ENCODE measurements at regions not wholly inside any gene's neighbourhood (a gene's known extent, or its start where the extent isn't known, plus 50 kb on each side); places are given as distances from the start of the nearest gene placed in this dataset.

GRCh38 chr5:90135779-90136378 is 273.7 kb downstream of the CETN3 start:
- Histone ChIP-seq H3K36me3 (ENCODE audit: insufficient read depth, insufficient read length, low read length) (no peaks in the 10 kb centered on the region), H3K9ac (ENCODE audit: insufficient read length, low read depth) (no peak overlapping the region), H3K4me3 (ENCODE audit: insufficient read length, low read depth) (no peak overlapping the region), H3K27me3 (ENCODE audit: insufficient read depth, insufficient read length) (no peaks in the 10 kb centered on the region), H3K4me1 (ENCODE audit: insufficient read depth, insufficient read length) (no peaks in the 10 kb centered on the region), H3K9me3 (ENCODE audit: insufficient read depth, low read length) (no peaks in the 10 kb centered on the region)
- peak; percentile 8 for DNase-seq (ENCODE audit: low read depth, low spot score)
- TF ChIP-seq SUZ12 (IDR thresholded peaks at IDR 0.05; ENCODE audit: extremely low read depth, insufficient read depth, insufficient read length), result no peak
- TF ChIP-seq YY1 (IDR thresholded peaks at IDR 0.05; ENCODE audit: insufficient read depth, insufficient read length), result no peak
- TF ChIP-seq ZNF274 (IDR thresholded peaks at IDR 0.05; ENCODE audit: low read depth, low read length), result no peak

DNA sequence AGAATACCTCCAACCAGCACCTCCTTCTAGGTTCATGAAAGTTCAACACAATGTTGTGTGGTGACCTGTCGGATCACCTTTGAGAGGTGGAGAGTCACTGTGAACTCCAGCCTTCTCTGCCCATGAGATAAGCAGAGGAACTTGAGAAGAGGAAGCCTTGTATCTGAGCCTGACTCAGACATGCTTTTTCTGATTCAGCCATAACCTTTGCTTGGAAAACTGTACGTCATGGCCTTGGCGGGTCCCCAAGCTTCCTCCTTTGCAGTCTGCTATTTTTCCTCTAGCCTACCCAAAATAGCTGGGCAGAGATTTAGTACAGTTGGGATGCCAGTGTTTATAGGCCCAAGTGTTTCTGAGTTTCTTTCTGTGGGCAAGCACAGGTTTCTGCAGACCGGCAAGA is 274.7 kb downstream of the CETN3 start:
- no peak for TF ChIP-seq ZNF274 (IDR thresholded peaks at IDR 0.05; ENCODE audit: low read depth, low read length)
- no peak for TF ChIP-seq YY1 (IDR thresholded peaks at IDR 0.05; ENCODE audit: insufficient read depth, insufficient read length)
- no peak for TF ChIP-seq SUZ12 (IDR thresholded peaks at IDR 0.05; ENCODE audit: extremely low read depth, insufficient read depth, insufficient read length)
- Histone ChIP-seq H3K9me3 (ENCODE audit: insufficient read depth, low read length) (no peaks in the 10 kb centered on the region), H3K4me1 (ENCODE audit: insufficient read depth, insufficient read length) (no peaks in the 10 kb centered on the region), H3K9ac (ENCODE audit: insufficient read length, low read depth) (no peak overlapping the region), H3K4me3 (ENCODE audit: insufficient read length, low read depth) (no peak overlapping the region), H3K36me3 (ENCODE audit: insufficient read depth, insufficient read length, low read length) (no peaks in the 10 kb centered on the region), H3K27me3 (ENCODE audit: insufficient read depth, insufficient read length) (no peaks in the 10 kb centered on the region)
- no peak for DNase-seq (ENCODE audit: low read depth, low spot score)

DNA sequence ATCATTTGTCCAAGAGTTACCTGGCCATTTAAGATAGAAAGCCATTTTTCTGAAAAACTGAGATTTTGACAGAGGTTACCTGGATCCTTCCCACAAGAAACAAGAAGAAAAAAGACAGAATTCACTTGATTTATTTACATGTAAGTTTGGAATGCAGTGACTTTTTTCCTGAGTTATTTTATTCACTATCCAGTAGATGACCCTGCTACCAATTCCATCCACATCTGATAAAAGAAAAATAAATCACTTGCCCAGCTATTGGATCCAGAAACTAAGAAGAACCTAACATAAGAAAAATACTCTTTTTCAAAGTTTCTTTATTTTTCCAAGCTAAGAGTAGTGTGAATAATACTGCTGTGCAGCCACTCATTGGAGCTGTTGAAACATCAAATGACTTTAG is 275.2 kb downstream of the CETN3 start:
- Histone ChIP-seq H3K9ac (ENCODE audit: insufficient read length, low read depth) (no peak overlapping the region), H3K4me3 (ENCODE audit: insufficient read length, low read depth) (no peak overlapping the region), H3K4me1 (ENCODE audit: insufficient read depth, insufficient read length) (no peaks in the 10 kb centered on the region), H3K36me3 (ENCODE audit: insufficient read depth, insufficient read length, low read length) (no peaks in the 10 kb centered on the region), H3K27me3 (ENCODE audit: insufficient read depth, insufficient read length) (no peaks in the 10 kb centered on the region), H3K9me3 (ENCODE audit: insufficient read depth, low read length) (no peaks in the 10 kb centered on the region)
- no peak for DNase-seq (ENCODE audit: low read depth, low spot score)
- TF ChIP-seq ZNF274 (IDR thresholded peaks at IDR 0.05; ENCODE audit: low read depth, low read length), result no peak
- no peak for TF ChIP-seq YY1 (IDR thresholded peaks at IDR 0.05; ENCODE audit: insufficient read depth, insufficient read length)
- no peak for TF ChIP-seq SUZ12 (IDR thresholded peaks at IDR 0.05; ENCODE audit: extremely low read depth, insufficient read depth, insufficient read length)

DNA sequence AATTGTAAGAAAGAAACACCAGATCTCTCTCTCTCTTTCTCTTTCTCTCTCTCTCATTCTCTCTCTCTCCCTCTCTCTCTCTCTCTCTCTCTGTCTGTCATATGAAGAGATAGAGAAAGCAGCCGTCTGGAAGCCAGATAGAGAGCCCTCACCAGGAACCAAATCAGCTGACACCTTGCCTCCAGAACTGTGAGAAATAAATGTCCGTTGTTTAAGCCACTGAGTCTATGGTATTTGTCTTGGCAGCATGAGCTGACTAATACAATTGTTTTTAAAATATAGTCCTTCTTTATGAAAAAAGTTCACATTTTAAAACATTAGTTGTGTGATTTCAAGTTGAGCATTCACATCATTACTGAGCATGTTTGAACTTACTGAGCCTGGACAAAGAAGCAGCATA is 275.6 kb downstream of the CETN3 start:
- Histone ChIP-seq H3K9ac (ENCODE audit: insufficient read length, low read depth) (no peak overlapping the region), H3K27me3 (ENCODE audit: insufficient read depth, insufficient read length) (no peaks in the 10 kb centered on the region), H3K36me3 (ENCODE audit: insufficient read depth, insufficient read length, low read length) (no peaks in the 10 kb centered on the region), H3K9me3 (ENCODE audit: insufficient read depth, low read length) (no peaks in the 10 kb centered on the region), H3K4me3 (ENCODE audit: insufficient read length, low read depth) (no peak overlapping the region), H3K4me1 (ENCODE audit: insufficient read depth, insufficient read length) (no peaks in the 10 kb centered on the region)
- TF ChIP-seq YY1 (IDR thresholded peaks at IDR 0.05; ENCODE audit: insufficient read depth, insufficient read length), result no peak
- TF ChIP-seq SUZ12 (IDR thresholded peaks at IDR 0.05; ENCODE audit: extremely low read depth, insufficient read depth, insufficient read length), result no peak
- no peak for DNase-seq (ENCODE audit: low read depth, low spot score)

DNA sequence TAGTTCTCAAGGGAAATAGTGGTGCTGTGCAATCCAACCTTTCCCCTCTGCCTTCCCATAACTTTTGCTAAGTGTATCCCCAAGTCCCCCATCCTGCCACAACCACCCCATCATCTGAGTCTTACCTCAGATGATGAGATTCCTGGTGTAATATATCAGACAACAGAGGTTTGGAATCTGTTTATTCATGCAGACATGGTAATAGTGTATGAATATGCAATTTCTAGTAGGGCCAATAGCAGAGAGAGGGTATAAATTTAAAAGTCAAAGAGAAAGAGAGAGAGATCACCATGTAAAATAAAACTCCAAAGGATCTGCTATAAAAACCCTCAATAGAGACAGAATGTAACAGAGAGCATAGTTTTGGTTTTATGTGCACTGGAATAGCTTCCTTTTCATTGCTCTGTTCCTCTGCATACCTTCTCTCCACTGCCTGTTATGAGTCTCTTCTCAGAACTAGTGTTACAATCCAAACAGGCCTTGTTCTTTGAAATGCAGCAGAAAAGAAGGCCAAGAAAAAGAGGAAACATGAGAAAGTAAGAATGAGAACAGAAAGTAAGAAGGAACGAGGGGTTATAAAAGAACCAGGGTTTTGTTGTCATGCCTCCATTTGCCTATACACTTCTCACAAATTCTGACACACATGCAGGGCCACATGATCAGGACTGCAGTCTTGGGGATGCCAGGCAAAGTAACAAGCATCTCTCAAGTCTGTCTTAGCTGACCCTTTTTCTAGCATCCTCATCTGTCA is 278.0 kb downstream of the CETN3 start:
- DNase-seq (ENCODE audit: low read depth, low spot score), result no peak
- Histone ChIP-seq H3K27me3 (ENCODE audit: insufficient read depth, insufficient read length) (no peaks in the 10 kb centered on the region), H3K4me3 (ENCODE audit: insufficient read length, low read depth) (no peak overlapping the region), H3K36me3 (ENCODE audit: insufficient read depth, insufficient read length, low read length) (no peaks in the 10 kb centered on the region), H3K9ac (ENCODE audit: insufficient read length, low read depth) (no peak overlapping the region), H3K4me1 (ENCODE audit: insufficient read depth, insufficient read length) (no peaks in the 10 kb centered on the region), H3K9me3 (ENCODE audit: insufficient read depth, low read length) (no peaks in the 10 kb centered on the region)
- TF ChIP-seq ZNF274 (IDR thresholded peaks at IDR 0.05; ENCODE audit: low read depth, low read length) (no peak), YY1 (IDR thresholded peaks at IDR 0.05; ENCODE audit: insufficient read depth, insufficient read length) (no peak), SUZ12 (IDR thresholded peaks at IDR 0.05; ENCODE audit: extremely low read depth, insufficient read depth, insufficient read length) (no peak)

GRCh38 chr5:90128551-90128950 is 281.0 kb downstream of the CETN3 start:
- no peaks in the 10 kb centered on the region for H3K27me3 ChIP-seq (ENCODE audit: insufficient read depth, insufficient read length)
- TF ChIP-seq SUZ12 (IDR thresholded peaks at IDR 0.05; ENCODE audit: extremely low read depth, insufficient read depth, insufficient read length), result no peak
- TF ChIP-seq YY1 (IDR thresholded peaks at IDR 0.05; ENCODE audit: insufficient read depth, insufficient read length), result no peak

DNA sequence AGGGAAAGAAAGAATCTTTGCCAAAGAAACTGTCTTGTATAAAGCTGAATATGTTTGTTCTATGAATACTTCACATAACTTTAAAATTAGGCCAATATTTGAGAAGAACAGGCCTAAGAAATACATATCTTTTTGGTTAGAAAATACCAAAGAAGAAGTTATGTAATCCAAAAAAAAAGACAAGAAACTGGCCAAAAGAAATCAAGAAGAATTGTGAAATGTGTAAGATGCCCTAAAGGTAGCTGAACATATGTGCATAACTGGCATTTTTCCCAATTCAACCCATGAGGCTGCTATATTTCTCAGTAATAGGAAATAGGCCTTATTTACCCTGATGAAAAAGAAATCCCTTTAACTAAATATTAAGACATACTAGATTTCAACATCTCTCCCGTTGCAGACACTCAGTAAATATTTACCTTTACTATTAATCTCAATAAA is 290.0 kb downstream of the CETN3 start:
- no peak for TF ChIP-seq ZNF274 (IDR thresholded peaks at IDR 0.05; ENCODE audit: low read depth, low read length)
- TF ChIP-seq SUZ12 (IDR thresholded peaks at IDR 0.05; ENCODE audit: extremely low read depth, insufficient read depth, insufficient read length), result no peak
- TF ChIP-seq YY1 (IDR thresholded peaks at IDR 0.05; ENCODE audit: insufficient read depth, insufficient read length), result no peak
- Histone ChIP-seq H3K4me1 (ENCODE audit: insufficient read depth, insufficient read length) (no peaks in the 10 kb centered on the region), H3K9me3 (ENCODE audit: insufficient read depth, low read length) (no peaks in the 10 kb centered on the region), H3K36me3 (ENCODE audit: insufficient read depth, insufficient read length, low read length) (no peaks in the 10 kb centered on the region), H3K4me3 (ENCODE audit: insufficient read length, low read depth) (no peak overlapping the region), H3K27me3 (ENCODE audit: insufficient read depth, insufficient read length) (no peaks in the 10 kb centered on the region), H3K9ac (ENCODE audit: insufficient read length, low read depth) (no peak overlapping the region)
- DNase-seq (ENCODE audit: low read depth, low spot score), result no peak

More at GRCh38 chr5:90128551-90128950, 281.0 kb downstream of the CETN3 start:
- no peaks in the 10 kb centered on the region for H3K36me3 ChIP-seq (ENCODE audit: insufficient read depth, insufficient read length, low read length)
- H3K9me3 ChIP-seq (ENCODE audit: insufficient read depth, low read length), result no peaks in the 10 kb centered on the region
- H3K9ac ChIP-seq (ENCODE audit: insufficient read length, low read depth), result no peak overlapping the region
- no peak for DNase-seq (ENCODE audit: low read depth, low spot score)
- no peaks in the 10 kb centered on the region for H3K4me1 ChIP-seq (ENCODE audit: insufficient read depth, insufficient read length)
- no peak overlapping the region for H3K4me3 ChIP-seq (ENCODE audit: insufficient read length, low read depth)

Data from NT2/D1 (cell line).